SK-N-SH (cell line): ENCODE measurements at regions not wholly inside any gene's neighbourhood (a gene's known extent, or its start where the extent isn't known, plus 50 kb on each side); places are given as distances from the start of the nearest gene placed in this dataset.

Source experiments
- CTCF ChIA-PET: fragments of 300-600, 350-600 bp; formaldehyde crosslinking; extraction: SDS; loops from one replicate; lab custom pipeline; 2021; lab: Yijun Ruan, JAX
- POLR2A ChIA-PET: fragments of 350-600 bp; sonication (Branson Sonifier 250); formaldehyde crosslinking; extraction: SDS; loops from one replicate; lab custom pipeline; 2020; ENCODE audit warnings: antibody characterized with exemption, inconsistent platforms; lab: Yijun Ruan, JAX
- DNase-seq: peaks from one replicate; pipeline ENCODE4 v3.0.0; 2012
- H2AFZ ChIP-seq: fragments of 200-600 bp; sonication (generic); 2 replicates; pipeline ENCODE4 v1.8.1; 2016; ENCODE audit warnings: antibody characterized with exemption, mild to moderate bottlenecking, low read depth
- H3F3A ChIP-seq: fragments of 200-600 bp; sonication (generic); replicated peaks from 2 replicates; pipeline ENCODE3; 2016; ENCODE audit warnings: antibody characterized with exemption, mild to moderate bottlenecking; ENCODE audit not compliant: insufficient read depth
- H3K27ac ChIP-seq, 2 experiments: fragments of 200-500 bp in 1 of 2; fragments of 200-600 bp in 1 of 2; sonication (Bioruptor generic) in 1 of 2; sonication (generic), shearing (Covaris generic) in 1 of 2; 2 replicates each; pipeline versions ENCODE4 v1.5.1 to v1.6.1; 2014 to 2016; ENCODE audit warnings: low read depth in 2 of 2, inconsistent platforms in 1 of 2, low read length in 1 of 2, mild to moderate bottlenecking in 1 of 2, mixed read lengths in 1 of 2
- H3K27me3 ChIP-seq: fragments of 200-600 bp; sonication (generic), shearing (Covaris generic); 2 replicates; pipeline ENCODE4 v1.6.1; 2016; ENCODE audit warnings: mixed run types; ENCODE audit not compliant: insufficient read depth
- H3K36me3 ChIP-seq, 2 experiments: fragments of 200-500 bp in 1 of 2; fragments of 200-600 bp in 1 of 2; sonication (Bioruptor generic) in 1 of 2; sonication (generic) in 1 of 2; replicated peaks in 1 of 2; 2 replicates each; pipeline versions ENCODE3 to v1.5.1; 2014 to 2016; ENCODE audit warnings: low read length in 1 of 2, mild to moderate bottlenecking in 1 of 2; ENCODE audit not compliant: insufficient read depth in 2 of 2, control insufficient read depth in 1 of 2
- H3K4me1 ChIP-seq, 2 experiments: fragments of 200-500 bp in 1 of 2; fragments of 200-600 bp in 1 of 2; sonication (Bioruptor generic) in 1 of 2; sonication (generic), shearing (Covaris generic) in 1 of 2; 2 replicates each; pipeline versions ENCODE4 v1.5.1 to v1.6.1; 2014 to 2016; ENCODE audit warnings: low read depth in 1 of 2, low read length in 1 of 2, mixed run types in 1 of 2; ENCODE audit not compliant: insufficient read depth in 2 of 2, control insufficient read depth in 1 of 2
- H3K4me2 ChIP-seq: fragments of 200-600 bp; sonication (generic), shearing (Covaris generic); 2 replicates; pipeline ENCODE4 v1.6.1; 2017; ENCODE audit warnings: mixed run types
- H3K4me3 ChIP-seq, 2 experiments: fragments of 200-500 bp in 1 of 2; fragments of 200-600 bp in 1 of 2; sonication (Bioruptor generic) in 1 of 2; sonication (generic), shearing (Covaris generic) in 1 of 2; 2 replicates each; pipeline versions ENCODE4 v1.5.1 to v1.8.1; 2014 to 2016; ENCODE audit warnings: low read depth in 2 of 2, inconsistent platforms in 1 of 2, low read length in 1 of 2, mild to moderate bottlenecking in 1 of 2, mixed read lengths in 1 of 2, moderate library complexity in 1 of 2
- H3K79me2 ChIP-seq: fragments of 200-600 bp; sonication (generic); 2 replicates; pipeline ENCODE4 v1.8.1; 2017; ENCODE audit warnings: mild to moderate bottlenecking; ENCODE audit not compliant: insufficient read depth
- H3K9ac ChIP-seq: fragments of 200-600 bp; sonication (generic); 2 replicates; pipeline ENCODE4 v1.6.1; 2017; ENCODE audit warnings: mixed run types
- H3K9me2 ChIP-seq: fragments of 200-600 bp; sonication (generic); 2 replicates; pipeline ENCODE4 v1.6.1; 2017; ENCODE audit warnings: mixed run types
- H3K9me3 ChIP-seq: fragments of 200-600 bp; sonication (generic); 2 replicates; pipeline ENCODE4 v1.6.1; 2017; ENCODE audit warnings: mixed run types, mild to moderate bottlenecking, moderate library complexity
- H4K20me1 ChIP-seq: fragments of 200-600 bp; sonication (generic); 2 replicates; pipeline ENCODE4 v1.6.1; 2017; ENCODE audit warnings: mild to moderate bottlenecking, mixed run types; ENCODE audit not compliant: insufficient read depth
- ELF1 ChIP-seq: IDR thresholded peaks from 2 replicates; pipeline ENCODE4 v1.4.0; 2012
- FOSL2 ChIP-seq: IDR thresholded peaks from 2 replicates; pipeline ENCODE4 v1.4.0; 2012; ENCODE audit warnings: low read depth, mild to moderate bottlenecking, moderate library complexity, borderline replicate concordance
- GABPA ChIP-seq: IDR thresholded peaks from 2 replicates; pipeline ENCODE4 v1.4.0; 2012; ENCODE audit warnings: low read depth, mild to moderate bottlenecking
- GATA2 ChIP-seq: sonication (generic); formaldehyde crosslinking; IDR thresholded peaks from 2 replicates; pipeline ENCODE4 v1.5.0; 2020; ENCODE audit warnings: mild to moderate bottlenecking, missing genetic modification reagents
- JUND ChIP-seq: IDR thresholded peaks from 2 replicates; pipeline ENCODE4 v1.4.0; 2012
- MXI1 ChIP-seq: IDR thresholded peaks from 2 replicates; pipeline ENCODE4 v1.6.1; 2012; ENCODE audit warnings: mild to moderate bottlenecking, low read depth, low read length, improper control_type of control experiment
- NFIC ChIP-seq: IDR thresholded peaks from 2 replicates; pipeline ENCODE4 v1.4.0; 2012; ENCODE audit warnings: borderline replicate concordance
- PBX3 ChIP-seq: IDR thresholded peaks from 2 replicates; pipeline ENCODE4; 2012
- POLR2AphosphoS5 ChIP-seq: IDR thresholded peaks from 2 replicates; pipeline ENCODE4 v1.6.1; 2012; ENCODE audit warnings: low read depth, low read length
- RCOR1 ChIP-seq: fragments of 150-350 bp; IDR thresholded peaks from 2 replicates; pipeline ENCODE4 v1.6.1; 2017; ENCODE audit warnings: antibody characterized with exemption, low read length
- RXRA ChIP-seq: IDR thresholded peaks from 2 replicates; pipeline ENCODE4 v1.4.0; 2012; ENCODE audit warnings: low read depth, mild to moderate bottlenecking, borderline replicate concordance
- SIN3A ChIP-seq: IDR thresholded peaks from 2 replicates; pipeline ENCODE4 v1.6.1; 2012; ENCODE audit warnings: low read depth, mild to moderate bottlenecking, low read length, moderate library complexity, borderline replicate concordance
- USF1 ChIP-seq: IDR thresholded peaks from 2 replicates; pipeline ENCODE4 v1.4.0; 2012; ENCODE audit warnings: low read depth, borderline replicate concordance
- USF2 ChIP-seq: fragments of 150-350 bp; IDR thresholded peaks from 2 replicates; pipeline ENCODE4 v1.6.1; 2017; ENCODE audit warnings: antibody characterized with exemption, low read length, low read depth, borderline replicate concordance
- YY1 ChIP-seq: IDR thresholded peaks from 2 replicates; pipeline ENCODE4 v1.4.0; 2012; ENCODE audit warnings: low read depth, mild to moderate bottlenecking
- WGBS: methylation state at CpG from one replicate; pipeline ENCODE4 v1.1.6; 2017; ENCODE audit warnings: low lambda C conversion rate; 5-methylcytosine and 5-hydroxymethylcytosine counted together

GRCh38 chr16:86783636-86784626 is 205.6 kb downstream of the FOXL1 start:
- no peak overlapping the region for H3K9ac ChIP-seq
- POLR2A ChIA-PET, result interaction anchor here (0.6 kb wide), 1 partner anchor 269 kb away, joined by 3 read pairs; no protein-coding TSS in a partner anchor

GRCh38 chr16:86786338-86786737 is 208.0 kb downstream of the FOXL1 start:
- no peaks in the 10 kb centered on the region for H3K4me1 ChIP-seq
- ChIA-PET POLR2A (no interaction called here), CTCF (no interaction called here)
- no peak overlapping the region for H3K9ac ChIP-seq
- H3K36me3 ChIP-seq, result no peaks in the 10 kb centered on the region
- TF ChIP-seq RCOR1 (no peak), RXRA (no peak), PBX3 (no peak), GABPA (no peak), USF2 (no peak), YY1 (no peak), NFIC (no peak), MXI1 (no peak), FOSL2 (no peak), ELF1 (no peak), USF1 (no peak), SIN3A (no peak), GATA2 (no peak)
- H3K4me3 ChIP-seq, result no peak overlapping the region
- H3K4me2 ChIP-seq, result no peak overlapping the region
- no peak overlapping the region for H3K27ac ChIP-seq
- H3K79me2 ChIP-seq, result no peaks in the 10 kb centered on the region
- no peaks in the 10 kb centered on the region for H3K9me3 ChIP-seq
- H3K9me2 ChIP-seq, result no peaks in the 10 kb centered on the region
- 17% methylated on average over 3 of the region's 4 CpGs for WGBS
- DNase-seq, result no peak
- H3F3A ChIP-seq, result peaks cover 6% of the 10 kb centered on the region
- H3K27me3 ChIP-seq, result peaks cover 83% of the 10 kb centered on the region
- no peaks in the 10 kb centered on the region for H4K20me1 ChIP-seq
- H2AFZ ChIP-seq, result no peak overlapping the region

More at GRCh38 chr16:86783636-86784626, 205.6 kb downstream of the FOXL1 start:
- Histone ChIP-seq H2AFZ (no peak overlapping the region), H3K27ac (no peak overlapping the region), H3K9me2 (no peaks in the 10 kb centered on the region), H3F3A (peaks cover 3% of the 10 kb centered on the region), H4K20me1 (no peaks in the 10 kb centered on the region), H3K4me3 (no peak overlapping the region), H3K79me2 (no peaks in the 10 kb centered on the region), H3K36me3 (no peaks in the 10 kb centered on the region), H3K9me3 (no peaks in the 10 kb centered on the region), H3K4me1 (no peaks in the 10 kb centered on the region), H3K4me2 (no peak overlapping the region), H3K27me3 (peaks cover 78% of the 10 kb centered on the region; the same call in 1 of the 2 replicates)
- WGBS, result 8% methylated on average over 23 of the region's 23 CpGs
- CTCF ChIA-PET, result no interaction called here
- TF ChIP-seq NFIC, result 0 out of 2 replicates have a peak, but pooled peaks have one; percentile 7
- no peak for TF ChIP-seq POLR2AphosphoS5
- no peak for TF ChIP-seq JUND
- DNase-seq, result no peak
